Hematopoietic multipotent progenitor cell treated with erythropoietin and hydrocortisone succinate and interleukin-3 and kit ligand, for 17 days (in vitro differentiated cells): ENCODE measurements at regions not wholly inside any gene's neighbourhood (a gene's known extent, or its start where the extent isn't known, plus 50 kb on each side); places are given as distances from the start of the nearest gene placed in this dataset.

Source experiments
- DNase-seq: peaks from one replicate; pipeline ENCODE4 v3.0.0-alpha.2; 2015; ENCODE audit warnings: low spot score

DNA sequence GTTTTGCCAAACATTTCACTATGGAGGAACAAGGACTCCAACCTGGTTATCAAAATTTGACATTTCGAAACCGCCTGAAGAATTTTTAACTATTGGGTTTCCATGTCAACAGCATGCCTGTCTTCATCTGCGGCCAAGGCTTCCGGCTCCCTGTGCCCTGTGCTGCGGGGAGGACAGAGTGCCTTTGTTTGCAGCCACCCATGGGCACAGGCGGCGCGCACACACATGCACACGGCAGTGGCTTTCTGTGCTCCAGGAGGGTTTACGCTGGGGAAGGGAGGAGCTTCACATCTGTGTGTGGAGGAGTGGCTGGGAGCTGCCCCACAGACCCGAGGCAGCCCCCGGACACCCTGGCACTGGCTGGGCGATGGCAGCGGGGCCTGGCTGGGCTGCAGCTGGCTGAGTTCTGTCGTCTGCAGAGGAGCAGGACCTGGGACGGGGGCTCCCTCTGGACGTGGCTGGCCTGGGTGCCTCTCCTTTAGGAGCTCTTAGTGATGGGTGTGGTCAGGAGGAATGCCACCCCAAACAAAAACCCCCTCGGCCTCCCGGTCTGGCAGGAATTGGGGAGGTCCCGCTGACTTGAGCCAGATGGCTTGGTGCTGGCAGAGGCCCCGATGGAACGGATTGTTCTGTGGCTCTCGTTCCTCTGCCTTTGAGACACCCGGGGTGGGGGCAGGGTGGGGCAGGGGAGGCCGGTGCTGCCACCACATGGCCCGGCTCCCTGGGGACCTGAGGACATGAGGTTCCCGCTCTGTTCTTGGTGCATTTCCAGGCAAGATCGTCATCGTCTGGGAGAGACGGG is 1290.9 kb downstream of the BRD1 start:
- DNase-seq = no peak

GRCh38 chr22:48535868-48536540 is 1291.7 kb downstream of the BRD1 start:
- no peak for DNase-seq

GRCh38 chr22:48534395-48534958 is 1293.2 kb downstream of the BRD1 start:
- no peak for DNase-seq

- DNase-seq = no peak
Observed at GRCh38 chr22:48532986-48533385, 1294.7 kb downstream of the BRD1 start.

- DNase-seq = no peak
Observed at GRCh38 chr22:48531761-48532435, 1295.8 kb downstream of the BRD1 start.

- DNase-seq = no peak
Observed at GRCh38 chr22:48531108-48531507, 1296.6 kb downstream of the BRD1 start.

- DNase-seq = no peak
Observed at GRCh38 chr22:48530666-48531065, 1297.0 kb downstream of the BRD1 start.

DNA sequence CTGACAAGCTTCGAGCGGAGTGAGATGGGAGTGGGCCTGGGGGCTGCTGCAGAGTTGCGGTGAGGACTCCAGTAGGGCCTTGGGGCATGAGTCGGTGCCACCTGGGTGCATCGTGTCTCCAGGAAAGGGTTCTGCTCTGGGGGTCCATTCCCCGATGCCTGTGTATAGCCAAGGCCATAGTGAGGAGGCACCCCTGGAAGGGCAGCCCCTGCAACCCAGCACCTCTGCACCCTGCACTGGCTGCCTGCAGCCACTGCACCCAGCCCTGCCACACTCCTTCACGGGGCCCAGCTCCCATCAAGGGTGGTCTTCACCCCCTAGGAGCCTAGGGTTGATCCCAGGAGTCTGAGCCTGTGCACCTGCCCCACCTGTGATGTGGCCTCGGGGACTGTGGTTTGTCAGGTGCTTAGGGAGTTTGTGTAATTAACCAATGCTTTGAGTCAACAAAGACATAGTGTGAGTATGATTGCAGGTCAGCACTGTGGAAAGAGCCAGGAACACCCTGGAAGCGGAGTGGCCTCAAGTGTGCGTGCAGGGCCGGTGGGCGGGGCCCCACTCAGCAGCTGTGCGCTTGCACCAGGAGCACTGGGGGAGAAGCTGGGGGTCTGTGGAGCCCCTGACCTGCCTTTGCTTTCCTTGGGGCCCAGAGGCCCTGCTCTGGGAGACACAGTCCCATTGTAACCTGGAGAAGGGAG is 1299.3 kb downstream of the BRD1 start:
- DNase-seq = no peak

- no peak for DNase-seq
Observed at GRCh38 chr22:48523761-48524160, 1303.9 kb downstream of the BRD1 start.

DNA sequence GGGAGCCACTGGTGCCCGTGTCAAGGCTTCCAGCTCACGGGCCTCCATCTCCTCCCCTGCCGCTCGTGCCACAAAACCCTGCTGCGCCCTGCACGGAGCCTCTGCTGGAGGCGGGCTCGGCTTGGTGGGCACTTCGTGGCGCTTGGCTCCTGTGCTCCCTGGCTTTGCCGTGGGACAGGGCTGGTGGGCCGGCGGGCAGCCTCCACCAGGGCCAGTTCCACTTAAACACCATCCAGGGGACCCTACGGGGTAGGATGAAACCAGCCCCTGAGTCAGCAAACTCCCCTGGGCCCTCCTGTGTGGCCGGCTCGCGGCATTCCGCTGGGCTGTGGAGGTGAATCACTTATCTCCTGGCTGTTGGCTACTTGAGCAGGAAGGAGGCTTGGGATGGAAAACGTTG is 1304.6 kb downstream of the BRD1 start:
- DNase-seq = no peak

- no peak for DNase-seq
Observed at GRCh38 chr22:48522271-48522670, 1305.4 kb downstream of the BRD1 start.

- no peak for DNase-seq
Observed at GRCh38 chr22:48520884-48521588, 1306.6 kb downstream of the BRD1 start.

DNA sequence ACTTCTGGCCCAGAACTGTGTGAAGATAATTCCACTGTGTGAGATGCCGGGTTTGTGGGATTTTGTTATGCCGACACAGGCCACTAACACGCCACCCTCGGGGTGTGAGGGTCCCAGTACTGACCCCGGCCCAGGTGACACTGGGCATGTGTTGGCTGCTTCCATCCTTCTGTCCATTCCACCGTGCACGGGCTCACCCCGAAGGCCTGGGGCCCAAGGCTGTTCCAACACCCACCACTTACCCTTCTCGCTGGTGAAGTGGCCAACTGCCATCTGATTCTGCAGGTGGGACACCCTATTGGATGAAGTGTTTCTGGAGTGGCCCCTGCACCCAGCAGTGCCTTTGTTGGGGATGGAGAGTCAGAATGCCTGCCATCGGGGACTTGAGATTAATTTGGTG is 1307.5 kb downstream of the BRD1 start:
- no peak for DNase-seq

- DNase-seq = no peak
Observed at GRCh38 chr22:48517039-48518030, 1310.3 kb downstream of the BRD1 start.

DNA sequence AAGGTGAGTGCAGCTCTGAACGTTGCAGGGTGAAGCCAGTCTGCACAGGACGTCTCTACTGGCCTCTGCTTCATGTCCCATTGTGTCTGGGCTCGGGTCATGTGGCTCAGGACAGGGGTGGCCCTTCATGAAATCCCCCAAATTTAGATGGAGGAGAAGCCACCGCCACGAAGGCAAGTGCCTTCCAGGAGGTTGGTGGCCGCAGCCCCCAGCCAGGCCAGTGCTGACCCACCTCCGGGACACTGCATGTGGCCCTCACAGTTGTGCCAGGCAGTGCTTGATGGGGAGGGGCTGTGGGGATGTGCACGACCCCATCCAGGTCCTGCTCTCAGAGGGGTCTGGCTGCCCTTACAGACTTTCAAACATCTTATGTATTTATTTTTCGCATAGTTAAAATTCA is 1311.1 kb downstream of the BRD1 start:
- no peak for DNase-seq

DNA sequence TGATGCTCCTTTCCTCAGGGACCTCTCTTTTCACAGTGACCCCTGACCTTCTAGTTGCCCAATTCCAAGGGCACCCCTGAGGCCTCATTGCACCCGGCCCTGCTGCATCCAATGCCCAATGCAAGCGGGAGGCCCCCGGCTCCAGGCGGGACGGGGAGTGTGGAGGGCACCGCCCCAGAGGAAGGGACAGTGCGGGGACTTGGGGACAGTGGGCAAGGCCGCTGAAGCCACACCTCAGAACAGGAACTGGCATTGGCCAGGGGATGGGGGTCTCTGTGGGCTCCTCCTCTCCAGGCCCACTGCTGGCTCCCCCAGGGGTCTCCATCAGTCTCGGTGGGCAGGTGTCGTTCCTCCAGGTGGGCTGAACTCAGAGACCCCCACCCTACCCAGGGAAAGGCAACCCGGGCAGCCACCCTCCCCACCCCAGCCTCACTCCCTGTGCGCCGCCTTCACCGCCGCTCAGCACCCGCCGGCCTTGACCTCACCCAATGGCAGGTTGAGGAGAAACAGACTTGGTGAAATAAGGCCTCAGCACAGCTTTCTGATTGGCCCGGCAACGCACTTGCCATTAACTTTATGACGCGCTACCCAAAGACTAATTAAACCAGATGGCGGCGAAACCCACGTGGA is 1312.0 kb downstream of the BRD1 start:
- DNase-seq = no peak

- DNase-seq = no peak
Observed at GRCh38 chr22:48513929-48514328, 1313.7 kb downstream of the BRD1 start.

- DNase-seq = no peak
Observed at GRCh38 chr22:48513446-48513845, 1314.2 kb downstream of the BRD1 start.

GRCh38 chr22:48511781-48512327 is 1315.8 kb downstream of the BRD1 start:
- DNase-seq = no peak
